GM12874 (cell line): ENCODE measurements at regions not wholly inside any gene's neighbourhood (a gene's known extent, or its start where the extent isn't known, plus 50 kb on each side); places are given as distances from the start of the nearest gene placed in this dataset.

ENCODE experiments used
- CTCF ChIP-seq: IDR thresholded peaks from 2 replicates; pipeline ENCODE4 v1.5.1; 2011; ENCODE audit warnings: low read depth, mild to moderate bottlenecking, control low read depth, low read length, moderate library complexity; ENCODE audit not compliant: insufficient read depth

- TF ChIP-seq CTCF: no peak
These were observed 206.8 kb downstream of the SMARCA1 start for GRCh38 chrX:129316461-129316860.

- TF ChIP-seq CTCF: no peak
These were observed 213.3 kb downstream of the SMARCA1 start for GRCh38 chrX:129310000-129310399.

GRCh38 chrX:129262912-129263311, 260.4 kb downstream of the SMARCA1 start:
- no peak for TF ChIP-seq CTCF

GRCh38 chrX:129255516-129255915, 267.8 kb downstream of the SMARCA1 start:
- TF ChIP-seq CTCF: 0 out of 2 replicates have a peak, but pooled peaks have one; percentile 16

GRCh38 chrX:129249563-129249962, 273.7 kb downstream of the SMARCA1 start:
- no peak for TF ChIP-seq CTCF

- no peak for TF ChIP-seq CTCF
These were observed 275.6 kb downstream of the SMARCA1 start for GRCh38 chrX:129247642-129248041.

GRCh38 chrX:129239371-129239770, 283.9 kb downstream of the SMARCA1 start:
- no peak for TF ChIP-seq CTCF

- TF ChIP-seq CTCF: no peak
These were observed 285.3 kb downstream of the SMARCA1 start for GRCh38 chrX:129238011-129238410.
